ENCODE measurements at regions not wholly inside any gene's neighbourhood (a gene's known extent, or its start where the extent isn't known, plus 50 kb on each side); places are given as distances from the start of the nearest gene placed in this dataset.

DNA sequence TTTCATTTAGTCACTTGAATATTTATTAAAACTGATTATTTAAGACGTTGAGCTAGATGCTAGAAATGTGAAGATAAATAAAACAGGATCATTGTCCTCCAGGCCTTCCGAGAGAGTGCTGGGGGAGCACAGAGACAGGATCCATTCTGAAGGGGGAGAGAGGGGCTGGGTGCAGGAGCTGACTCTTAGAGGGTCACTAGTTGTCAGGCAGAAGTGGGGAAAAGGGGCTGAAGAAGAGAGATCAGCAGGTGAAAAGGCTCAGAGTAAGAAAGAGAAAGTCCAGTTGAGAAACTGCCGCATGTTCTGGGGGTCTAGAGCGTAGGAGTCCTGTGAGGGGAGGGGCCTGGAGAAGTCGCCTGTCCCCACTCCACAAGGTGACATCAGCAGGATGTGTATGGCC lies 206.2 kb upstream of the SNX19 start:
- TF ChIP-seq POLR2AphosphoS5 (IDR thresholded peaks at IDR 0.05; ENCODE audit: borderline replicate concordance, low read depth, low read length) (no peak), EZH2 (IDR thresholded peaks at IDR 0.05) (no peak)
